Suprapubic skin (tissue), 3 donors: ENCODE measurements at regions not wholly inside any gene's neighbourhood (a gene's known extent, or its start where the extent isn't known, plus 50 kb on each side); places are given as distances from the start of the nearest gene placed in this dataset.

ENCODE experiments used
- CTCF ChIP-seq, 2 donors: fragments of 200-600 bp in 1 of 2; fragments of 450-650 bp in 1 of 2; sonication (generic) in 1 of 2; IDR thresholded peaks; one replicate each; pipeline ENCODE4 v1.5.1; 2016 to 2019; ENCODE audit warnings: antibody characterized with exemption in 2 of 2, mild to moderate bottlenecking in 1 of 2, moderate library complexity in 1 of 2
- POLR2A ChIP-seq, 2 donors: fragments of 450-650 bp; IDR thresholded peaks; one replicate each; pipeline ENCODE4 v1.6.1; 2017; ENCODE audit warnings: antibody characterized with exemption in 2 of 2, mild to moderate bottlenecking in 2 of 2, moderate library complexity in 2 of 2

DNA sequence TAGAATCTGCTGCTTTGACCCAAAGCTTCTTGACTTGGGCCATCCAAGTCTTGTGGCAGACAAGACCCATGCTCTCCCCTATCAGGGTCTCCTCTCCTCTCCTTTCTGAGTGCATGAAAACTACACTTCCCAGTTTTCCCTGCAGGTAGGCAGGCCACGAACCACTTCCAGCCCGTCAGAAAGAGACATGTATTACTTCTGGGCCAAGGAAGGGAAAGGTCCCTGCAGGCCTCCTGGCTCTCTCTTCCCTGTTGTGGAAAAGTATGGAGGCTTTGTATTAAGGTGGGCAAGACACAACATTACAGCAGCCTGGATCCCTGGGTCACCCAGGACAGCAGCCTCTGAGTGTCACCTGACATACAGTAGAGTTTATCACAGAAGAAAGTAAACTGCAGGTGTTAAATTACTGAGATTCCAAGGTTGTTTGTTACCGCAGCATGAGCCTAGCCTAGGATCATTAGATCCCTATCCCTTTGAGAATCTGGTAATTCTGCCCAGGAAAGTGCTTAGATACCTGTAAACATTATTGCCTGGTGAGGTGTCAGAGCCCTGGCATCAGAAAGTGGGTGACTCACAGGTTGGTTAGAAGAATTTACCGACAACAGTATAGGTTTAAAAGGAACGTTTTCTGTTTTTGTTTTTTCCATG lies 717.3 kb downstream of the MATN1 start:
- TF ChIP-seq CTCF (IDR thresholded peaks at IDR 0.05) (no peak), POLR2A (IDR thresholded peaks at IDR 0.05) (no peak)
